HG03521 (cell line): ENCODE measurements at regions not wholly inside any gene's neighbourhood (a gene's known extent, or its start where the extent isn't known, plus 50 kb on each side); places are given as distances from the start of the nearest gene placed in this dataset.

Source experiments
- ATAC-seq: cut with Tn5 transposase; IDR thresholded peaks from one replicate; pipeline ENCODE4 v1.9.1; 2021; ENCODE audit warnings: mild to moderate bottlenecking, moderate library complexity; ENCODE audit not compliant: unreplicated experiment

DNA sequence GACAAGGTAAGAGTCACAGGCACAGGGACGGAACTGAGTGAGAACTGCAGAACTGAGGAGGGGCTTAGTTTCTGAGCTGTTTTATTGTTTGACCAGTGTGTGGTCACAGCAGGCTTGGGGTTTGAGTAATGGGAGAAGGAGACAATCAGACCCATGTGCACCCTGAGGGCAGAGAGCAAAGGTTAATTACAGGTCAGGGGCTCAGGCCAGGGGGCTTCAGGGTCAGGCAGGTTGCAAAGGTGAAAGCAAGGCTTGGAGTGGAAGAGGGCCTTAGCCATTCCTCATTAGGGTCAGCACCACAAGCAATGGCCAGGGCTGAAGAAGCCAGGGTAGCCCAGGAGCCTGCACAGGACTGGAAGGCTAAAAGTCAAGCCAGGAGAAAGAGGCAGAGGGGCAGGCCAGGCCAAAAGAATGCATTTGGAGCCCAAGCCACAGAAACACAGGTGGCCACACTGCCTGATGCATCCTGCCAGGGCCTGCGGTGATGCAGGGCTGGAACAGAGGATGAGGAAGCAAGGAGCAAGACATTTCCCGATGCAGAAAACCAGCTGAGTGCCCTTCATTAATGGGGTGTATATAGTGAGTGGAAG lies 209.8 kb upstream of the GYPC start:
- ATAC-seq, result no peak

- no peak for ATAC-seq
Measured at GRCh38 chr2:126448611-126449010, 207.3 kb upstream of the GYPC start.

- peak; percentile 98 for ATAC-seq
Measured at GRCh38 chr2:126449677-126450076, 206.3 kb upstream of the GYPC start.

DNA sequence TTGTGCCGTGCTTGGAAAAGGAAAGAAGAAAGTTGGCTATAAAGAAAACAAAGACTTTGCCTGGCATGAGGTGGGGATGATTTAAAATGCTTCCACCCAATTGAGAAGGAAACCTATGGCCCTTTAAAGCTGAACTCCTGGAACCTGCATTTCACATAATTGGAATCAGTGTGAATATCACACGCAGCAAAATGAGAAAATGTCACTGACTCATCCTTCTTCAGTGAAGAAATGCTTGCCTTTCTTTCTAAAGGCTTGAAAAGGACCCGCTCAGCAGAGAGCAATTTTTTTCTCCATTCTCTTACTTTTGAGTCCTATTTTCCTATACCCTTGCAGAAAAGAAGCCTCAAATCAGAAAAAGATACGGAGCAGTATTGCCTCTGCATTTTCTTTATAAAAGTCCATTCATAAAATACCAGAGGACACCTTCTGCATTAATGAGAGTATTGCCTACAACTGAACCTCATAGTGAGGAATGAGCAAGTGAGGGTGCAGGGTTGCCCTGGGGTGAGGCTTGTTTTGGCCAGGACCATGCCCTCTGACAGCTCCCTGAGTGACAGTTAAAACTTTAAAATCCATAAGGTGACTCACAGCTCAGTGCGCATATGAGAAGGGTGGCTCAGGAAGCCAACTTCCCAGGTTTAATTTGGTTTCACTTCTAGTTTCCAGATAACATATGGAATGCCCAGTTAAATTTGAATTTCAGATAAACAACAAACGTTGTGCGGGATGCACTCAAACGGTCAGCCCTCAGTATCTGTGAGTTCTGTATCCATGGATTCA lies 191.9 kb upstream of the GYPC start:
- ATAC-seq, result no peak

- ATAC-seq, result peak; percentile 96
Measured at GRCh38 chr2:126467367-126468054, 188.4 kb upstream of the GYPC start.

- ATAC-seq, result no peak
Measured at GRCh38 chr2:126475031-126475430, 180.9 kb upstream of the GYPC start.

GRCh38 chr2:126476691-126477090 lies 179.3 kb upstream of the GYPC start:
- ATAC-seq, result no peak

DNA sequence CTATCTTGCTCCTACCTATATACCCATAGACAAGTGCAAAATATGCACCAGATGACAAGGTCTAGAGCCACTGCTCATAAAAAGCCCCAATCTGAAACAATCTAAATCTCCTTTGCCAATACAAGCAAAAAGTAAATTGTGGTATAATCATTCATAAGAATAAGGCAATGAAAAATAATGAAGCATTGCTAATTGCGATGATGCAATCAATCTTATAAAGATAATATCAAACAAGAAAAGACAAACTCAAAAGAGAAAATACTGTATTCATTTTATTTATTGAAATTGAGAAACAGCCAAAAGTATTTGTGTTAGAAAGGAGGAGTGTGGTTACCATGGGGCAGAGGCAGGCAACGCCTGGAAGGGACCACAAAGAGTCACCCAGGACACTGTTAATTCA lies 175.9 kb upstream of the GYPC start:
- no peak for ATAC-seq

DNA sequence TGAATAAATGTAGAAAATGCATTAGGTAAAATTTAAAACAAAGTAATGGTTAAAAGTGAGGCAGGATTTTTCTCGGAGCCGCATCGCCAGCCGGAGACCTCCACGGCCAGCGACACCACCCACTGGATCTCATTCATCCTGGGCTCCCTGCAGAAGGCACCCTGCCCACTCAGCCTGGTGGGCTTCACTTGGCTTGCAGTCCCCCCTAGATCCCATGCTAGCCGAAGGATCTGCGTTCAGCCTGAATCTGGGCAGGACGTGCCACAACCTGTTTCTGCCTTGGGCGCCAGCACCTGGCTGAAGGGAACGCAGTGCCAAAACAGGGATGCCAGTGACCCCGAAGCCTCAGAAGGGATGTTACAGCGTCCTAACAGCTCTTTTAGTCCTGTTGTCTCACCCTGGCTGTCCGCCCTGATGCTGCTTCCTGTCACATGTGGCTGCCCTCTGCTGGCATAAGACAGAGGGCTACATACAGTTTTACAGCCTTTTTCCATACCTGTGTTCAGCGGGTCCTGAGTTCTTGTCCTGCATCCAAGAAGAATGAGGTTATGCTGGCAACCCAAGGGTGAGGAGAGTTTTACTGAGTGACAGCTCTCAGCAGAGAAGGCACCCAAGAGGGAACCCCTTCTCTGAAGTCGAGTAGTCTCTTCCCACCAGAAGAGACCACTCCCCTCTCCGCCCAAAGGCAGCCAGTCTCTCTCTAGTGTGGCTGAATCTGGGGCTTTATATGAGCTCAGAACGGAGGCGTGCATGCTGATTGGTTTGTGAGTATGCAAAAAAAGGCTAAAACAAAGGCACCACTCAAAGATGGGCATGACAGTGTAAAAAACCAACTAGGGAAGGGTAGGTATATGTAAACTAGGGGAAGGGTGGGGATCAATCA lies 173.1 kb upstream of the GYPC start:
- ATAC-seq, result no peak

DNA sequence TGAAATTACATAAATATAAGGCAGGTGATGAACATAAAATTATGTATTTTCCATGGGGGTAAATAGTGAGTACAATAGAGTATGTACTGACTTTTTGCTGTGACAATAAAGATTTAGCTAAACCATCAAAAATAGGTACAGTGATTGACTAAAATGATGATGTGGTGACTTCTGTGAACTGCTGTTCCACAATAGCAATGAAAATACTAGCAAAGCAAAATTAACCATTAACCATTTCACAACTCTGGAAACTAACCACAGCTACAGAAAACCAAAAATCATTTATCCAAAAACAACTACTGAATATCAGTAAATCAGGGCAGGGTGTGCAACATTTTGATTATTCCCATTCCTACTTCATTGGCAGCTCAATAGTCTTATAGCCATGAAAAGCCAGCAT lies 161.4 kb upstream of the GYPC start:
- no peak for ATAC-seq

- no peak for ATAC-seq
Measured at GRCh38 chr2:126495189-126495588, 160.8 kb upstream of the GYPC start.

GRCh38 chr2:126496493-126496892 lies 159.5 kb upstream of the GYPC start:
- ATAC-seq, result peak; percentile 86

DNA sequence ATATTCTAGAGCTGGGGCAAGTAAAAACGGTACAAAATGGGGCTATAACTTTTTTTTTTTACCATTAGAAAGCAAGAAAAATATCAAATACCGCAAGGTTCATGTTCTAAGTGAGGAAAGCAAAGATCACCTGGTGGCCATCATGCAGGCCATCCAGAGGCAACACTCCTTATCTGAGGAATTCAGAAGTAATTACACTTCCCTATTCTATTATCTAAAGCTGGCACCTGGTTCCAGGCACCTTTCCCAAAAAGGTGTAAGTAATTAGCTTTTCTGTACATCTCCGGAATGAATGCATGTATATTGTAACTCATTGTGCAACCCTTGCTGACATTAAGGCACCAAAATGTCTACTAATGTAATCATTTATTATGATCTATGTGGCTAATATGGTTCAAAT lies 152.5 kb upstream of the GYPC start:
- ATAC-seq, result no peak

GRCh38 chr2:126504949-126505348 lies 151.0 kb upstream of the GYPC start:
- no peak for ATAC-seq

DNA sequence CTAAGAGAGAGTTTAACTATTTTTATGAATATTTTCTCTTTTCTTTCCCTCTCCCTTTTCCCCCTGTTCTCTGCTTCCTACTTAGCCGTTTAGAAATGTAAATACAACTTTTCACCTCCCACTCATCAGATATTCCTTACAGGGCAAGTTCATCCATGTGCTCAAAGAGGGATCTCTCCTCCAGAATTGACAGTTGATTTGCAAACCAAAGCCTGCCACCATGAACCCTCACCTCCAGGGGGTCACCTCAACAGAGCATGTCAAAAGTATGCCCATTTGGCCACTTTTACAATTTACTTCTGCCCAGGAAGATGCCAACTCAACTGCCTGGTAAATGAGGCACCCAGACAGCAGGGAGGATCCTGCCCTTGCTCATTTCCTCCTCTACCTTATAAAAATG lies 149.2 kb upstream of the GYPC start:
- no peak for ATAC-seq

- no peak for ATAC-seq
Measured at GRCh38 chr2:126507425-126507911, 148.5 kb upstream of the GYPC start.

DNA sequence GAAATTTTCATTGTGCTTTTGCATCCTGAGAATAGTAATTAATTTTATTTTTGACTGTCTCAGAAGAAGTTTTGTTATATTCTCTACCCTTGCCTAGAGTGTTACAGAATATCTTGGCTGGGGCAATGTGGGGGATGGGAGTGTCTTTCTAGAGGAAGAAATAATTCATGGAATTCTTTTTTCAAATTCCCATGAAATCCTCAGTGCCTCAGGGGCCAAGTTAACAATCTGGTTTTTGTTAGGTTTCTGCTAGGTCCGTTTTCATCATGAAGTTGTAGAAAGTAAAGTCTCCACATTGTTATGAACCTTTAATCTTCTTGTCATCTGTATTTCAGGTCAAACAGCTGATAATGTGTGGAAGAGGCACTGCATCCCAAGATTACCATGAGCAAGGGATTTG lies 145.6 kb upstream of the GYPC start:
- ATAC-seq, result no peak

DNA sequence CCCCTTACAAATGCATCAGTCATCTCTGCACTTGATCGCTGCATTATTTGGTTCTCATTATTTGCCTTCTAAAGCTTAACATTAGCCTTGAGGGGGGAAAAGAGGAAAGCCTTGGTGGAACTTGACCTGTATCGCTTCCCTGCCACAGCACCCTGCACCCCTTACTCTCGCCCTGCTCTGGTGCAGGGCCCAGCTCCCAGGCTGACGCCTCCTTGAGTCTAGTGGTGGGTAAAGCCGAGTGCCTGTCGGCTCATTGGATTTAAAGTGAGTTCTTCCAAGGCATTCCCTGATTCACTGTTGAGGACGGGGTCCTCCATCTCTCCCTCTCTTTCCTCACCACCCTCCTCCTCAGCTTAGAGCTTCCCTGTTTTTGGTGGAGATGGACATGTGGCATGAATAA lies 145.0 kb upstream of the GYPC start:
- ATAC-seq, result no peak

- ATAC-seq, result no peak
Measured at GRCh38 chr2:126512026-126512425, 143.9 kb upstream of the GYPC start.

DNA sequence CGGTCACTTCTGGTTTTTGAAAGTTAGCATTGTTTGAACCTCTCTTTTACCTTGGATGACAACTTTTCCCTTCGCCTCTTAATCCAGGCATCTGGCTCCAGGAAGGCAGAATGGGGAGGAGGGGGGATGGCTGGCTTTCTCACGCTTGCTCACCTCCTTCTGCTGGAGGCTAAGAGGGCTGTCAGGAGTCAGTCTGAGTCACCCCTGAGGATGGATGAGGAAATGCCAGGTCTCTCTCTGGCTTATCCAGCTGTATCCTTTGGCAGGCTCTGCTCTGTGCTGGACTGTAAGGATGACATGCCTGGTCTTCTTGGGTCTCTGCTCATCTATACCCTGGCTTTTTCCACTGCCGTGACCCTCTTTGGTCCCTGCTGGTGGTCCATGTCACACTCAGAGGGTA lies 142.9 kb upstream of the GYPC start:
- no peak for ATAC-seq

- no peak for ATAC-seq
Measured at GRCh38 chr2:126515471-126515870, 140.5 kb upstream of the GYPC start.
